ENCODE measurements at regions not wholly inside any gene's neighbourhood (a gene's known extent, or its start where the extent isn't known, plus 50 kb on each side); places are given as distances from the start of the nearest gene placed in this dataset.
"Not testable (repeated sequence)": the region's sequence is repeated elsewhere in the genome, so short reads cannot be mapped to it uniquely, and the experiment has no call there.

DNA sequence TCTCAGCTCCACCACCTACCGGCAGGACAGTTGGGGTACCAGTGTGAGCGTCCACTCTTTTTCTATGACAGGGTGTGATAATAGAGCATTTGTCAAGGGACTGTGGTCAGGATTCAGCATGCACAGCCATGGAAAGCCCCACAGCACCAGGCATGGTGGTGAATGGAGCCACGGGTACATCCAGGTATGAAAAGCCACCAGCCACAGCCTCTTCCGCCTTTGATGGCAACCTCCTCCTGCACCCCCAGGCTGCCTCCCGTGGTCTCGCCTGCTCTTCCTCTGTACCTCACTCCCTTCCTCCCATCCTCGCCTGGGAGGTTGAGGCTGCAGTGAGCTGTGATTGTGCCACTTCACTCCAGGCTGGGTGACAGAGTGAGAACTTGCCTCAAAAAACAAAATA, 90.2 kb upstream of the CHST15 start:
- DNase-seq (ENCODE audit: low read depth in 2 of 2), result no peak

GRCh38 chr10:124182088-124182541, 88.7 kb upstream of the CHST15 start:
- DNase-seq (ENCODE audit: low read depth in 2 of 2), result no peak

- no peak for DNase-seq (ENCODE audit: low read depth in 2 of 2)
Measured at GRCh38 chr10:124181656-124182055, 88.3 kb upstream of the CHST15 start.

DNA sequence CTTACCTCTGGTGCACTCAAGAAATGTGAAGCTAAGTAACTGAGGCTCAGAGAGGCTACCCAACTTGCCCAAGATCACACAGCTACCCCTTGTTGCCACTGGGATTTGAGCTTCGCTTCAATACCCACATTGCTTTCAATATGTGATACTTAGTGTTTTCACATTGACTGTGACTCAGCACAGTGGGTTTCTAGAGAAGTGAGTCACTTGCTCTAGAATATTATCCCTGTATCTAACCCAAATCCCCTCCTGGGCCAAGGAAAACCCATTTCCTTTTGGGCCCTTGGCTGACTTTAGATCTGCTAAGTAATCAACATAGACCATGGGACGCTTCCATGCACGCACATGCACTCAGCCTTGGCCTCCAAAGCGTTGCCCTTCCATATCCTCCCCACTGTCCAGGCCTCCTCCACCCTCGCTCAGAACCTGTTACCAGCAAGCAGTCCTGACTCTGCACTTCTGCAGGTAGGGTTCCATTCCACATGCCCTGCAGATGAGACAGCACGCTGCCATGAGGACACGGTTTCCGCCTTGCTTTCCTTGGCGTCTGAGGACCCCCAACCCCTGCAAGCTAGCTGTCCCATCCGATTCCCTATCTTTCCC, 87.7 kb upstream of the CHST15 start:
- DNase-seq (ENCODE audit: low read depth in 2 of 2), result no peak

GRCh38 chr10:124180044-124180745, 86.8 kb upstream of the CHST15 start:
- no peak for DNase-seq (ENCODE audit: low read depth in 2 of 2)

DNA sequence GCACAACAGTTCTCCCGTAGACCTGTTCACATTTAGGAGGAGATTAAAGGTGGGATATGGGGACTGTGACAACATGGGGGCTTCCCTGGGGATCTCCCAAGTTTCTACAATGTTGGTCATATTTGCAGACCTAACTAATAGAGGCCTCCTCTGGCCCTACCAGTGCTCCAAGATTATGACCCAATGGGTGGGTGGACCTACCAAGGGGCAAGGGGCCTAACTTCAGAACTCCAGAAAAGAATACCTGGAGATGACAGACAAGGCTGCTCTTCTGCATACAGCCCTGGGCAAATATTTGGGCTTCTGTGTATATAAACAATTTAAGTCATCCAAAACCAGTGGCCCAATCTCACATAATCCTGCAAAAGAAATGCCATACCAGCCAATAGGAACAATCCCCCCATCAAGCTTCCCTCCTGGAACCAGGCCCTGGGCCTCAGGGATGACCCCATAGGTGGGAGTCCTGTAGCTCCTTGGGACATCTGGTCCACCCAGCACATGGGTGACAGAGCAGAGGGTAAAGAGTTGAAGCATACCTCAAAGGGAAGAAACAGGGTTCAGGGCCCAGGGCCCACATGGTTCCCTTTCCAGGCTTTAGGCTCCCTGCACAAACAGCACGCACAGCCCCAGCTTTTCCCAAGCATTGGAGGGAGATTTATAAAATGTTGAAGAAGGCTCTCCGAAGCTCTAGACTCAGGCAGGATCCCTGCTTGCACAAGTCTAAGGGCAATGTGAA, 86.1 kb upstream of the CHST15 start:
- DNase-seq (ENCODE audit: low read depth in 2 of 2), result no peak

DNA sequence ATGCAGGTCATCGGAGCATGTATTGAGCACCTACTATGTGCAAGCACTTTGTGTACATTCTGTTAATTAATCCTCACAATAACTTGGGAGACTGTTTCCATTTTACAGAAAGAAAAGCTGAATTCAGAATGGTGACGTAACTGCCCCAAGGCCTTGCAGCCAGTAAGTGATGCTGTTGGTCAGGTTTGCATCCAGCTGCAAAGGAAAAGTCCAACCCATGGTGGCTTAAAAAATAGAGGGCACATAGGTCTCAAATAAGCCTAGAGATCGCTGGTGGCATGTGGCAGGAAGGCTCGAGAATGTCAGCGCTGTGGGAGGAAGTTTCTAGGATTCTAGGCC, 83.8 kb upstream of the CHST15 start:
- DNase-seq (ENCODE audit: low read depth in 2 of 2), result no peak

- no peak for DNase-seq (ENCODE audit: low read depth in 2 of 2)
Measured at GRCh38 chr10:124176349-124177179, 83.2 kb upstream of the CHST15 start.

DNA sequence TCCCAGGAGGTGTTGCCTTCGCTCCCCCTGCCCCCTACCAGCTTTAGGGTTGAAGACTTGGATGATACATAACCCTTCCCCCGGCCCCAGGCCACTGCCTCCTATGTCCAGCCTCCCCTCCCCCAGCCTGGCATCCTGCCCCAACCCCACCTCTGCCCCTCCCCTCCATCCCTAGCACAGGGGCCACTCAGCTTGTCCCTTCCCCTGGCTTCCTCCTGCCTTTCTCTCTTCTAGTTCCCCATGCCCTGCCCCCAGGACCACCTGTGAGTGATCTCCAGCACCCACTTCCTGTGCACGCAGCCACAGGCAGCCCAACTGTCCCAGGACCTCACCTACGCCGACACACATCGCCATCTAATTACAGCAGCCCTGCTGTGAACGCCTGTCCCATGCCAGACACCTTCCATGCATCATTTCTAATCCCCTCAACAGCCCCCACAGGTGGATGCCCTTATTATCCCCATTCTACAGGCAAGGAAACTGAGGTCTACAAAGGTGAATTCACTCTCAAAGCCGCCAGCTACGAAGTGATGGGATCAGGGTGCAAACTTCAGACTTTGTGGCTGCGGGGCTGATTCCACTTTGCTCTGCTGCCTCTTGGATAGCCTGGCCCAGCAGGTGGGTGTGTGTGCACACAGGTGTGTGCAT, 82.4 kb upstream of the CHST15 start:
- no peak for DNase-seq (ENCODE audit: low read depth in 2 of 2)

GRCh38 chr10:124174673-124175645, 81.6 kb upstream of the CHST15 start:
- no peak for DNase-seq (ENCODE audit: low read depth in 2 of 2)

DNA sequence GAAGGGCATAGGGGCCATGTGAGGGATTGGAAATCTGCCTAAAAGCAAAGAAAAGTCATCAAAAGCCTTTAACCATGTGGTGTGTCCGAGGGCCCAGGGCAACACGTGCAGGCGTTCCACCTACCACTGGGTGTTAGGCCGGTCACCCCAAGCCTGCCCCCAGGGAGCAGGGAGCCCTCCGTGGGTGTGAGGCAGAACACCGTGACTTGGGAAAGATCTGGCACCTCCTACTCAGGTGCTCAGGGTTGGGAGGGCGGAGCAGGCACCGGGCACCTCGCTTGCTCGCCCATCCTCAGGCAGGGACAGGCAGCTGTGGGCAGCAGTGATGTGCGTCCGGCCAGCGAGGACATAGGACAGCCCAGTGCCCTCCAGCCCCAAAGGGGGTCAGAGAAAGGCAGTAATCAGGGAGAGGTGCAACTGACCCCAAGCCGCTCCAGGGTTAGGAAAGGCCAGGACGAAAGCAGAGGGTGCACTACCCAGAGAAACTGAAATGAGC, 80.7 kb upstream of the CHST15 start:
- DNase-seq (ENCODE audit: low read depth in 2 of 2), result no peak

DNA sequence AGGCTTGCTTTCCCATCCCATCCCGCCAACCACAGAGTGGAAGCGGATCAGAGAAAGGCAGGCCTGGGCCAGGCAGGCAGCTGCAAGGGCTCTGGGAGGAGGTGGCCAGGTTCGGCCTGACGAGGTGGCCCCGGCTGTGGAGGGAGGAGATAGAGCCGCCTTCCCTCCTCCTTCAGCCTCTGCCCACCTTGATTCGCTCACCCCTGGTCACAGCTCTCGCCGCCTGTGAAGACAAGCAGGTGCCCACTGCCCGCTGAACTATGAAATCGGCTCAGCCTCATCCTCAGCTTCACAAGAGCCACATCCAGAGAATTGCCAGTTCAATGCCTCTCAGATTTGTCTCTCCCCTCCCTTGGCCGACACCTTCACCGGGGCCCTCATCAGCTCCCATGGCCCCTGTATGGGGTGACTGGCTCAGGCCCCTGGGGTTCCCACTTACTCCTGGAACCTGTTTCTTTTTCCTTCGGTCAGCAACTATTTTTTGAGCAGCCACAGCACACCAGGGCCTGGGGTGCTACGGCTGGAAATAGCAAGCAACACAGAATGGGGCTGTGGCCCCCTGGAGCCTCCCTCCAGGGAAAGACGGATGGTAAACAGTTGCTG, 80.0 kb upstream of the CHST15 start:
- no peak for DNase-seq (ENCODE audit: low read depth in 2 of 2)

- no peak for DNase-seq (ENCODE audit: low read depth in 2 of 2)
Measured at GRCh38 chr10:124172181-124172916, 79.0 kb upstream of the CHST15 start.

DNA sequence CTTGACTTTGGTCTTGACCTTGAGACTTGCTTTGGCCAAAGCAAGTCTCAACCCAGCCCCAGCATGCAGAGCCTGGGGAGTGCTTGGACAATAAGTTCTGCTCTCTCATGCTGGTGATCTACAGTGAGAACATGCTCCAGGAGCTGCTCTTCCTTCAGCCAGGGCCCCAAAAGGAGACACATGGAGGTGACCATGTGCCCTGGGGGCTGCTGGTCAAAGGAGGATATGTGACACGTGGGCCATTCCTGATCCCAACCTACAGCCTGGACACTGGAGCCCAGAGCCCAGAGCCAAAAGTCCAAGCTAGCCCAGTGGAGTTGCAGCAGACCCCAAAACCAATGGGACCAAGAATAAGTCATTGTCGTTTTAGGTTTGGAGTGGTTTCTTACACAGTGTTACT, 78.2 kb upstream of the CHST15 start:
- no peak for DNase-seq (ENCODE audit: low read depth in 2 of 2)

GRCh38 chr10:124170631-124171030, 77.2 kb upstream of the CHST15 start:
- DNase-seq (ENCODE audit: low read depth in 2 of 2), result no peak

DNA sequence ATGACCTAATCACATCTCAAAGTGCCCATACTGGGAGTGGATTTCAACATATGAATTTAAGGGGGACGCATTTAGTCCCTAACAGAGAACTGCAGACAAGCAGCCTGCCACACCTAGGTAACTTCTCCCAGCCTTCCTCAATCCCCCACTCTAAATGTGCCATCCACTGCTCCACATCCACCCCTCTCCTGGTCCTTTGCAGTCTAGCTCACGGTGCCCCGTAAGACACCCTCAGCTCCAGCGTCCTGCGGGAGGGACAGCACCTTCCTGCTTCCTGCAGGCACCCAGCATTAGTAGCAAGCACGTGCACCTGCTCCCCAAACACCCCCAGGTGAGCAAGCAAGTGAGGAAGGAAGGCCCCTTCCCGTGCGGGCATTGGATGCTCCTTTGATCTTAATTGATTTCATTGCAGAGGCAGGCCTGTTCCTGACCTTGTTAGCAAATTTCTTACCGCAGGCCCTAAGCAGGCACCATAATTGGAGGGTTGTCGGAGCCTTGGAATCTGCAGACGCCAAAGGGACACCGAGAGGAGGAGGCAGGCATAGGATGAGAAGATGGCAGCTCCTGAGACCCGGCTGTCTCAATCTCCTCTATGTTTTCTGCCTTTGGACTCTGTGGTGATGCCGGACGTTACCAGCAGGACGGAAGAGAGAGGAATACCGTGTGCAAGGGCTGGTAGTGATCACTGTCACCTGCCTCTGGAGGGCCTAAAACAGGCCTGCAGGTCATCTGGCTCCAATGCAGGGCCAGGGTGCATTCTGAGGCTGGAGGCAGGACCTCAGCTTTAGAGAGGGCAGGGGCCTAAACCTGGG, 75.8 kb upstream of the CHST15 start:
- no peak for DNase-seq (ENCODE audit: low read depth in 2 of 2)

DNA sequence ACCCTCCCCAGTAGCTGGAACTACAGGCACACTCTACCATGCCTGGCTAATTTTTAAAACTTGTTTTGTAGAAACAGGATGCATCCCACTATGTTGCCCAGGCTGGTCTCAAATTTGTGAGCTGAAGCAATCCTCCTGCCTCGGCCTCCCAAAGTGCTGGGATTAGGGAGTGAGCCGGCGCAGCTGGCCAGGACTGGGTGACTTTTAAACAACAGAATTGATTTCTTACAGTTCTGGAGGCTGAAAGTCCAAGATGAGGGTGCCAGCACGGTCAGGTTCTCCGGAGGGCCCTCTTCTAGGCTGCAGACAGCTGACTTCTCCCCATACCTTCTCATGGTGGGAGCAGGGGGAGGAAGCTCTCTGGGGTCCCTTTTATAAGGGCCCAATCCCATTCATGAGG, 75.2 kb upstream of the CHST15 start:
- DNase-seq (ENCODE audit: low read depth in 2 of 2), result no peak

GRCh38 chr10:124167925-124168324, 74.5 kb upstream of the CHST15 start:
- not testable (repeated sequence) for DNase-seq (ENCODE audit: low read depth in 2 of 2)
